Adrenal gland (tissue), 5 donors: ENCODE measurements at regions not wholly inside any gene's neighbourhood (a gene's known extent, or its start where the extent isn't known, plus 50 kb on each side); places are given as distances from the start of the nearest gene placed in this dataset.

Experiments used
- CTCF ChIP-seq, 6 experiments: fragments of 450-650 bp in 4 of 6; fragments of 200-600 bp in 2 of 6; sonication (generic) in 1 of 6; IDR thresholded peaks; 1 replicate in 5 of 6; 2 replicates in 1 of 6; pipeline versions ENCODE4 v1.5.1 to v1.8.0; 2016 to 2021; ENCODE audit warnings: antibody characterized with exemption in 6 of 6, mild to moderate bottlenecking in 2 of 6, moderate library complexity in 1 of 6
- POLR2A ChIP-seq, 2 donors: fragments of 450-650 bp; IDR thresholded peaks; one replicate each; pipeline ENCODE4 v1.6.1; 2017; ENCODE audit warnings: antibody characterized with exemption in 2 of 2, mild to moderate bottlenecking in 2 of 2, moderate library complexity in 1 of 2
- donor health status: DM: no; HTN: no; CAD: no.

- TF ChIP-seq CTCF (IDR thresholded peaks at IDR 0.05) (no peak), POLR2A (IDR thresholded peaks at IDR 0.05) (no peak)
Measured at GRCh38 chr7:112584290-112584689, 103.5 kb downstream of the LSMEM1 start.
